H9 (cell line): ENCODE measurements at regions not wholly inside any gene's neighbourhood (a gene's known extent, or its start where the extent isn't known, plus 50 kb on each side); places are given as distances from the start of the nearest gene placed in this dataset.

Experiments
- DNase-seq: peaks from one replicate; pipeline ENCODE4 v3.0.0-alpha.2; 2017
- H2AFZ ChIP-seq: one replicate; pipeline ENCODE4 v1.6.1; 2013; ENCODE audit warnings: mild to moderate bottlenecking, low read length, control low read depth, moderate library complexity
- H2AK5ac ChIP-seq: 2 replicates; pipeline ENCODE4 v1.6.1; 2013; ENCODE audit warnings: low read length, control low read depth, mixed read lengths; ENCODE audit not compliant: insufficient read length
- H2BK120ac ChIP-seq: one replicate; pipeline ENCODE4 v1.6.1; 2013; ENCODE audit warnings: low read depth, mild to moderate bottlenecking, low read length, control low read depth, inconsistent platforms; ENCODE audit not compliant: poor library complexity, severe bottlenecking
- H2BK12ac ChIP-seq: 2 replicates; pipeline ENCODE4 v1.6.1; 2013; ENCODE audit warnings: low read length, control low read depth, mixed read lengths, low read depth; ENCODE audit not compliant: insufficient read length
- H2BK15ac ChIP-seq: 2 replicates; pipeline ENCODE4 v1.6.1; 2013; ENCODE audit warnings: low read depth, low read length, control low read depth
- H2BK20ac ChIP-seq: one replicate; pipeline ENCODE4 v1.6.1; 2013; ENCODE audit warnings: low read depth, mild to moderate bottlenecking, low read length, control low read depth, inconsistent platforms; ENCODE audit not compliant: poor library complexity, severe bottlenecking
- H2BK5ac ChIP-seq: 2 replicates; pipeline ENCODE4 v1.6.1; 2013; ENCODE audit warnings: low read length, control low read depth, mixed read lengths; ENCODE audit not compliant: insufficient read length
- H3K14ac ChIP-seq: 2 replicates; pipeline ENCODE4 v1.6.1; 2013; ENCODE audit warnings: low read length, control low read depth; ENCODE audit not compliant: insufficient read depth
- H3K18ac ChIP-seq: 2 replicates; pipeline ENCODE4 v1.6.1; 2013; ENCODE audit warnings: low read depth, mild to moderate bottlenecking, mixed read lengths, low read length, control low read depth; ENCODE audit not compliant: insufficient read length
- H3K23ac ChIP-seq: 2 replicates; pipeline ENCODE4 v1.6.1; 2013; ENCODE audit warnings: low read length, control low read depth, mixed read lengths, low read depth; ENCODE audit not compliant: insufficient read length
- H3K23me2 ChIP-seq: 2 replicates; pipeline ENCODE4 v1.6.1; 2013; ENCODE audit warnings: low read depth, mild to moderate bottlenecking, mixed read lengths, low read length, control low read depth; ENCODE audit not compliant: insufficient read length, poor library complexity, severe bottlenecking
- H3K27ac ChIP-seq: 2 replicates; pipeline ENCODE4 v1.5.1; 2013; ENCODE audit warnings: low read length, control low read depth, mixed read lengths, low read depth; ENCODE audit not compliant: insufficient read length
- H3K27me3 ChIP-seq: 2 replicates; pipeline ENCODE4 v1.6.1; 2013; ENCODE audit warnings: low read length, control low read depth, inconsistent platforms; ENCODE audit not compliant: insufficient read depth
- H3K4ac ChIP-seq: 2 replicates; pipeline ENCODE4 v1.6.1; 2013; ENCODE audit warnings: low read depth, mild to moderate bottlenecking, control low read depth, inconsistent platforms, low read length, moderate library complexity
- H3K4me1 ChIP-seq: 2 replicates; pipeline ENCODE4 v1.6.1; 2013; ENCODE audit warnings: low read length, control low read depth, inconsistent platforms; ENCODE audit not compliant: insufficient read depth
- H3K4me2 ChIP-seq: 2 replicates; pipeline ENCODE4 v1.6.1; 2013; ENCODE audit warnings: low read length, control low read depth, mixed read lengths; ENCODE audit not compliant: insufficient read length, insufficient read depth
- H3K56ac ChIP-seq: 2 replicates; pipeline ENCODE4 v1.6.1; 2013; ENCODE audit warnings: low read depth, mild to moderate bottlenecking, mixed read lengths, low read length, control low read depth; ENCODE audit not compliant: insufficient read length
- H3K79me1 ChIP-seq: 2 replicates; pipeline ENCODE4 v1.6.1; 2013; ENCODE audit warnings: low read depth, mild to moderate bottlenecking, moderate library complexity, low read length, control low read depth, inconsistent platforms; ENCODE audit not compliant: insufficient read depth, poor library complexity, severe bottlenecking
- H3K79me2 ChIP-seq: 2 replicates; pipeline ENCODE4 v1.6.1; 2013; ENCODE audit warnings: low read length, control low read depth, inconsistent platforms; ENCODE audit not compliant: insufficient read depth
- H3K9ac ChIP-seq: 2 replicates; pipeline ENCODE4 v1.6.1; 2013; ENCODE audit warnings: low read length, control low read depth, mixed read lengths; ENCODE audit not compliant: insufficient read length; ENCODE audit errors: extremely low read depth
- H3K9me3 ChIP-seq: one replicate; pipeline ENCODE4 v1.6.1; 2013; ENCODE audit warnings: low read depth, low read length, inconsistent platforms; ENCODE audit not compliant: control insufficient read depth
- H3T11ph ChIP-seq: one replicate; pipeline ENCODE4 v1.6.1; 2013; ENCODE audit warnings: mild to moderate bottlenecking, low read length, control low read depth, inconsistent platforms
- H4K20me1 ChIP-seq: one replicate; pipeline ENCODE4 v1.6.1; 2013; ENCODE audit not compliant: control insufficient read depth, insufficient read length, insufficient read depth
- H4K5ac ChIP-seq: 2 replicates; pipeline ENCODE4 v1.6.1; 2013; ENCODE audit warnings: low read depth, mild to moderate bottlenecking, mixed read lengths, low read length, control low read depth; ENCODE audit not compliant: insufficient read length
- H4K8ac ChIP-seq: replicated peaks from 2 replicates; pipeline ENCODE4 v1.6.1; 2013; ENCODE audit warnings: low read length, control low read depth, mixed read lengths, low read depth; ENCODE audit not compliant: insufficient read length
- H4K91ac ChIP-seq: 2 replicates; pipeline ENCODE4 v1.6.1; 2013; ENCODE audit warnings: low read depth, mild to moderate bottlenecking, moderate library complexity, mixed read lengths, low read length, control low read depth; ENCODE audit not compliant: insufficient read length
- H3K27ac Mint-ChIP-seq, 3 experiments: 2 replicates in 2 of 3; 3 replicates in 1 of 3; pipeline ENCODE4 v1.8.0; 2020 to 2021; ENCODE audit warnings: mixed read lengths in 3 of 3, mild to moderate bottlenecking in 1 of 3, moderate library complexity in 1 of 3
- H3K27me3 Mint-ChIP-seq: 2 replicates; pipeline ENCODE4 v1.8.0; 2021; ENCODE audit warnings: low read depth, mild to moderate bottlenecking, moderate library complexity, mixed read lengths
- H3K36me3 Mint-ChIP-seq, 3 experiments: 2 replicates in 2 of 3; 3 replicates in 1 of 3; pipeline ENCODE4 v1.8.0; 2020 to 2021; ENCODE audit warnings: low read depth in 3 of 3, mixed read lengths in 3 of 3; ENCODE audit not compliant: insufficient read depth in 1 of 3
- H3K4me1 Mint-ChIP-seq, 2 experiments: 2 replicates each; pipeline ENCODE4 v1.8.0; 2020; ENCODE audit warnings: mixed read lengths in 2 of 2
- H3K4me3 Mint-ChIP-seq, 2 experiments: 2 replicates in 1 of 2; 3 replicates in 1 of 2; pipeline ENCODE4 v1.8.0; 2020 to 2021; ENCODE audit warnings: mild to moderate bottlenecking in 2 of 2, mixed read lengths in 2 of 2, moderate library complexity in 1 of 2
- H3K9me3 Mint-ChIP-seq, 2 experiments: 2 replicates in 1 of 2; 3 replicates in 1 of 2; pipeline ENCODE4 v1.8.0; 2020; ENCODE audit warnings: mild to moderate bottlenecking in 2 of 2, mixed read lengths in 2 of 2, moderate library complexity in 1 of 2
- CTCF ChIP-seq: fragments of 200-600 bp; sonication (generic); conservative IDR thresholded peaks from 3 replicates; pipeline ENCODE4 v1.8.0; 2021; ENCODE audit warnings: antibody characterized with exemption, mild to moderate bottlenecking
- WGBS: extraction: QIAGEN DNeasy Blood & Tissue Kit; methylation state at CpG from one replicate; pipeline ENCODE4 v1.1.7; 2013; ENCODE audit warnings: missing lambda C conversion rate, low lambda C conversion rate, mixed read lengths; ENCODE audit not compliant: insufficient read length; ENCODE audit errors: extremely low coverage; 5-methylcytosine and 5-hydroxymethylcytosine counted together

DNA sequence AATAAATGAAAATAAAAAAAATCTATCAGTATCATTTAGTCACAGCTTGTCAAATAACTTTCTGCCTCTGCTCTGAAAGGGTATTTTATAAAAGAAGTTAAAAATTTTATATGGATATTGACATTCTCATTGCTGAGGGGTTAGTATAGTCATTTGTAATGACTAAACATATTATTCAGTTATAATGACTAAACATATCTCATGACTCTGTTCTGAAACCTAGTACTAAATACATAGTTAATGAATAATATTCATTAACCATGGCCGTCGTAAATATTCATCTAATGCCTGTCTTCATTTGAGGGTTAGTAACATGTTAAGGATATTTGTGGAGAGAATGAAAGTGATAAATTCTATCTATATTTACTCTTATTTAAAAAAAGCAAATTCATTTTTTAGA lies 69.1 kb upstream of the MAP4K3 start:
- no peak overlapping the region for H4K5ac ChIP-seq
- no peaks in the 10 kb centered on the region for H4K20me1 ChIP-seq
- no peak overlapping the region for H2AK5ac ChIP-seq
- peaks cover 22 to 24% of the 10 kb centered on the region in 2 experiments for H3K4me1 Mint-ChIP-seq
- no peak overlapping the region for H3K23ac ChIP-seq
- H4K8ac ChIP-seq, result no peak overlapping the region
- no peak overlapping the region for H2BK5ac ChIP-seq
- H3K27me3 ChIP-seq, result no peaks in the 10 kb centered on the region
- no peaks in the 10 kb centered on the region for H3K79me2 ChIP-seq
- H3K27ac ChIP-seq, result no peak overlapping the region
- DNase-seq, result no peak
- no CpG with 5 or more reads among the region's 2 CpGs for WGBS
- peaks cover 0 to 2% (median 0%) of the 10 kb centered on the region in 3 experiments; a peak in 1 of 7 replicates for H3K36me3 Mint-ChIP-seq
- H2BK12ac ChIP-seq, result no peak overlapping the region
- TF ChIP-seq CTCF, result no peak
- H3K9me3 Mint-ChIP-seq, result no peaks in the 10 kb centered on the region
- no peak overlapping the region for H3K4ac ChIP-seq
- no peak overlapping the region for H3T11ph ChIP-seq
- no peak overlapping the region for H2BK15ac ChIP-seq
- H3K4me2 ChIP-seq, result no peak overlapping the region
- no peak overlapping the region for H3K27ac Mint-ChIP-seq
- H2BK120ac ChIP-seq, result no peak overlapping the region
- H4K91ac ChIP-seq, result no peak overlapping the region
- H3K9me3 ChIP-seq, result no peaks in the 10 kb centered on the region
- no peak overlapping the region for H2AFZ ChIP-seq
- no peaks in the 10 kb centered on the region; the same call in 1 of the 2 replicates for H3K27me3 Mint-ChIP-seq
- H3K4me3 Mint-ChIP-seq, result no peak overlapping the region
- peaks cover 6% of the 10 kb centered on the region; the same call in 1 of the 2 replicates for H3K4me1 ChIP-seq
- H3K79me1 ChIP-seq, result no peaks in the 10 kb centered on the region
- no peak overlapping the region for H3K18ac ChIP-seq
- H3K14ac ChIP-seq, result no peak overlapping the region
- no peak overlapping the region for H3K9ac ChIP-seq
- H3K23me2 ChIP-seq, result no peaks in the 10 kb centered on the region
- H2BK20ac ChIP-seq, result no peak overlapping the region
- H3K56ac ChIP-seq, result no peak overlapping the region
